NB4 (cell line): ENCODE measurements at regions not wholly inside any gene's neighbourhood (a gene's known extent, or its start where the extent isn't known, plus 50 kb on each side); places are given as distances from the start of the nearest gene placed in this dataset.

Experiments
- DNase-seq: peaks from one replicate; pipeline ENCODE4 v3.0.0; 2010; ENCODE audit warnings: low read depth
- H3K4me3 ChIP-seq: one replicate; pipeline ENCODE4 v1.5.1; 2011; ENCODE audit warnings: mild to moderate bottlenecking, low read depth, low read length, moderate library complexity
- CTCF ChIP-seq: IDR thresholded peaks from one replicate; pipeline ENCODE4 v1.5.1; 2012; ENCODE audit warnings: low read depth, low read length
- MAX ChIP-seq: IDR thresholded peaks from 2 replicates; pipeline ENCODE4 v1.6.1; 2011; ENCODE audit warnings: low read depth, low read length
- MYC ChIP-seq: IDR thresholded peaks from 2 replicates; pipeline ENCODE4 v1.6.1; 2011; ENCODE audit warnings: low read depth, low read length
- POLR2A ChIP-seq: IDR thresholded peaks from 2 replicates; pipeline ENCODE4 v1.6.1; 2011; ENCODE audit warnings: mild to moderate bottlenecking; ENCODE audit not compliant: insufficient read length; ENCODE audit errors: extremely low read depth

DNA sequence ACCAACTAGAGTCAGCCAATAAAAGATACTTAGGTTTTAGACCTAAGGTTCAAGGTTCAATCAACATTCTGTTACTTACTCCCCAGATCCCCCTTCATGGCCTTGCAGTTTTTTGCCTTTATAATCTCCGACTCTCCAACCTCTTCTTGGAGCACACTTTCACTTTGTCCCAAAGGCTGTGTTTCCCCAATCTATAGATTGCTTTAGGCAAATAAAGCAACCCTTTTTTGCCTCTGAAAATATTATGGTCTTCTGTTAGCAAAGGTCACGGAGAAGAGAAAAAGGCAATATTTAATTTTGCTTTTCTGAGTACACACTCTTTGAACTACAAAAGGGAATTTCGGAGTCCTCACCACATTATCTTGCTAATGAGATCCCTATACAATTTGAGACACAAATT is 268.1 kb downstream of the PLOD2 start:
- H3K4me3 ChIP-seq, result no peak overlapping the region
- DNase-seq, result no peak
- TF ChIP-seq CTCF (no peak), MYC (no peak), MAX (no peak), POLR2A (no peak)

- no peak overlapping the region for H3K4me3 ChIP-seq
- no peak for DNase-seq
- TF ChIP-seq CTCF (no peak), POLR2A (no peak)
Observed at GRCh38 chr3:145893331-145893730, 267.7 kb downstream of the PLOD2 start.

GRCh38 chr3:145898487-145898886 is 262.5 kb downstream of the PLOD2 start:
- DNase-seq, result no peak

DNA sequence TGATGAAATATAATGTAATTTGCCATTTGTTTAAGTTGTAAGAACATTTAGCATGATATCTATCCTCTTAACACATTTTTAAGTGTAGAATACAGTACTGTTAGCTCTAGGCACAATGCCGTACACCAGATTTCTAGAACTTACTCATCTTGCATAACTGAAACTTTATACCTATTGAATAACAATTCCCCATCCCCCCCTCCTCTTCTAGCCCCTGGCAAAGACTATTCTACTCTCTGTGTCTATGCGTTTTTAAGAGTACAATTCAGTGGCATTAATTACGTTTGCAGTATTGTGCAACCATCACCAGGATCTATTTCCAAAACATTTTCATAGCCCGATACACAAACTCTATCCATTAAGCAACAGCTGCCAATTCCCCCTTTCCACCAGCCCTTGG is 261.7 kb downstream of the PLOD2 start:
- no peak for DNase-seq
- no peak for TF ChIP-seq MYC
- no peak for TF ChIP-seq CTCF
- TF ChIP-seq MAX, result no peak
- no peak for TF ChIP-seq POLR2A
- H3K4me3 ChIP-seq, result no peak overlapping the region

More at GRCh38 chr3:145898487-145898886, 262.5 kb downstream of the PLOD2 start:
- TF ChIP-seq MYC, result no peak
- TF ChIP-seq POLR2A, result no peak
- TF ChIP-seq MAX, result no peak
- no peak for TF ChIP-seq CTCF
- no peak overlapping the region for H3K4me3 ChIP-seq

DNA sequence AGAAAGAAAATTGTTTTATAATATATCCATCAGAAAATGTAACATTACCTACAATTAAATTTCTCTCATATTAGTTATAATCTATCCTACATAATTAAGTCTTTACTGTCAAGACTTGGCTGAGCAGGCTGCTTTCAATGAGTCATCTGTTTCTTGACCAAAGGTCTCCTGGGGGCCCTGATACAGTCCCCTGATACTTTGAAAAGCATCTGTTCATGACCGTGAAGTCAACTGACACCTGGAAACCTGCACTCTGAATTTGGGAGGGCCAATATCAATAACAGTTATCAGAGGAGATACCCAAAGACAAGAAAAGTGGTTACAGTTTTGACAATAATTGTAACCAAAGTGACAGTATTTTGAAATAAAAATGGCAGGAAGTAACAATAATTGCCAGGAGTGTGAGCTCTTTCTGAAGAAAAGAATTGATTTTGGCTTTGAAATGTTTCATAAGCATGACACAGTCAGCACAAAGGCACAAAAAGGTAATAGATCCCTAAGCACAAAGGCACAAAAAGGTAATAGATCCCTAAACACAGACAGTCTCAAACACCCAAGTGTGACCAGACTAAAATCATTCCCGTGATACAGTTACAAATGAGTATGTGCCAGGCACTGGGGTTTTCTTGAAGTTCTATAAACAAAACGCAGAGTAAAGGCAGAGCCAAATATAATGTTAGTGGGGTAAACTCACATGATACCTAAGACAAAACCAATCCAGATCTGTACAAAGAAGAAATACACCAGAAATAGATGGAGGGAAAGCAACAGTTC is 260.7 kb downstream of the PLOD2 start:
- no peak overlapping the region for H3K4me3 ChIP-seq
- TF ChIP-seq MAX (no peak), POLR2A (no peak), MYC (no peak), CTCF (no peak)
- no peak for DNase-seq

DNA sequence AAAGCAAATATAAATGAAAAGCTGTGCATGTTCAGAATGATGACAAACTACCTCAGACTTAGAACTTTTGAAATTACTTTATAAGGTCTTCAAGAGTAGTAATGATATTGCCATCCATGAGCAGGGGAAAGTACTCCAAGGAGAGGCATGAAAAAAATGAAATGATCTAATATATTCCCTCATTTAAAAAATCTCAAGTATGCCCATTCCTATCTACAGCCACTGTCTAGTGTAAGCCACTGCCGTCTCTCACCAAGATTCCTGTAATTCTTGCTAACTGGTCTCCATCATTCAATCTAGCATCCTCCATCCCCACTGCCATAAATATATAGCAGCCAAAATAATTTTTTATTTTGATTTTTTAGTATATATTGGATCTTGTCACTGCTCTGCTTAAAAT is 258.8 kb downstream of the PLOD2 start:
- no peak overlapping the region for H3K4me3 ChIP-seq
- no peak for TF ChIP-seq MYC
- no peak for TF ChIP-seq POLR2A
- no peak for TF ChIP-seq CTCF
- no peak for TF ChIP-seq MAX
- no peak for DNase-seq
